GM12878 (cell line): ENCODE measurements at regions not wholly inside any gene's neighbourhood (a gene's known extent, or its start where the extent isn't known, plus 50 kb on each side); places are given as distances from the start of the nearest gene placed in this dataset.

ENCODE experiments used
- ATAC-seq: fragments of 200-7000 bp; cut with Tn5 transposase; 3 replicates; pipeline ENCODE4 v1.9.1; 2020; ENCODE audit warnings: mild to moderate bottlenecking, moderate library complexity
- BruUV-seq: library from RNA; stranded (reverse); fragments of 400-500 nt; replicated peaks from 2 replicates; lab custom pipeline; 2021; lab: Mats Ljungman, UMichigan
- CTCF ChIA-PET: fragments of 300-600 bp; sonication (Branson Sonifier 250); formaldehyde crosslinking; extraction: SDS; loops from one replicate; lab custom pipeline; 2021; ENCODE audit warnings: inconsistent platforms; lab: Yijun Ruan, JAX
- POLR2A ChIA-PET: fragments of 350-600 bp; formaldehyde crosslinking; extraction: SDS; loops from one replicate; lab custom pipeline; 2021; ENCODE audit warnings: inconsistent platforms; lab: Charles Lee
- RAD21 ChIA-PET: fragments of 300-600 bp; sonication (Branson Sonifier 250); formaldehyde crosslinking; loops from one replicate; lab custom pipeline; 2023; ENCODE audit warnings: antibody characterized with exemption; ENCODE audit not compliant: unreplicated experiment; lab: Charles Lee
- SMC1A ChIA-PET: fragments of 300-600 bp; sonication (Branson Sonifier 250); formaldehyde crosslinking; loops from one replicate; lab custom pipeline; 2023; ENCODE audit not compliant: unreplicated experiment, uncharacterized antibody; lab: Charles Lee
- DNase-seq: peaks from one replicate; pipeline ENCODE4 v3.0.0-alpha.2; 2011; ENCODE audit warnings: low read depth, low spot score
- FAIRE-seq: peaks from 3 replicates; lab custom pipeline; 2011; peaks lifted over from hg19 to GRCh38; lab: Jason Lieb, UNC
- H2AFZ ChIP-seq: 2 replicates; pipeline ENCODE4 v1.6.0; 2011; ENCODE audit warnings: low read depth, low read length, control low read depth; ENCODE audit not compliant: control insufficient read depth
- H3K27ac ChIP-seq: 2 replicates; pipeline ENCODE4 v1.5.1; 2011; ENCODE audit warnings: control low read depth; ENCODE audit not compliant: control insufficient read depth, insufficient read depth
- H3K27me3 ChIP-seq, 2 experiments: replicated peaks in 1 of 2; 2 replicates each; pipeline versions ENCODE4 v1.6.0 to v1.6.1; 2011; ENCODE audit warnings: low read length in 1 of 2; ENCODE audit not compliant: control insufficient read depth in 2 of 2, insufficient read depth in 2 of 2
- H3K36me3 ChIP-seq, 2 experiments: 2 replicates each; pipeline ENCODE4 v1.5.1; 2011; ENCODE audit warnings: low read length in 1 of 2; ENCODE audit not compliant: control insufficient read depth in 2 of 2, insufficient read depth in 2 of 2
- H3K4me1 ChIP-seq: 2 replicates; pipeline ENCODE4 v1.6.1; 2011; ENCODE audit warnings: mild to moderate bottlenecking, low read length, moderate library complexity, mixed read lengths; ENCODE audit not compliant: control insufficient read depth, insufficient read depth
- H3K4me2 ChIP-seq: 2 replicates; pipeline ENCODE4 v1.6.0; 2011; ENCODE audit warnings: control low read depth; ENCODE audit not compliant: control insufficient read depth, insufficient read depth
- H3K4me3 ChIP-seq: fragments of 200-600 bp; sonication (generic); 2 replicates; pipeline ENCODE4 v1.5.1; 2016
- H3K79me2 ChIP-seq: 2 replicates; pipeline ENCODE4 v1.6.0; 2011; ENCODE audit warnings: low read length; ENCODE audit not compliant: control insufficient read depth, insufficient read depth
- H3K9ac ChIP-seq: 2 replicates; pipeline ENCODE4 v1.8.0; 2011; ENCODE audit warnings: low read length, control low read depth, mixed read lengths; ENCODE audit not compliant: control insufficient read depth, insufficient read depth
- H3K9me3 ChIP-seq: replicated peaks from 3 replicates; pipeline ENCODE4 v1.5.1; 2011; ENCODE audit warnings: mild to moderate bottlenecking, low read length; ENCODE audit not compliant: control insufficient read depth, insufficient read depth
- H4K20me1 ChIP-seq: 2 replicates; pipeline ENCODE4 v1.6.0; 2011; ENCODE audit not compliant: control insufficient read depth, insufficient read depth
- ASH2L ChIP-seq: fragments of 300-600, 200-600 bp; sonication (generic); IDR thresholded peaks from 2 replicates; pipeline ENCODE4 v1.6.1; 2017; ENCODE audit warnings: low read depth, mild to moderate bottlenecking, borderline replicate concordance
- BCL11A ChIP-seq: IDR thresholded peaks from 2 replicates; pipeline ENCODE4 v1.6.1; 2011; ENCODE audit warnings: low read depth, low read length
- BHLHE40 ChIP-seq, 2 experiments: fragments of 450-650 bp in 1 of 2; IDR thresholded peaks; 2 replicates each; pipeline ENCODE4 v1.6.1; 2011 to 2017; ENCODE audit warnings: low read depth in 2 of 2, borderline replicate concordance in 1 of 2, improper control_type of control experiment in 1 of 2, low read length in 1 of 2, mild to moderate bottlenecking in 1 of 2
- CBX3 ChIP-seq: fragments of 200-600 bp; sonication (generic); IDR thresholded peaks from 2 replicates; pipeline ENCODE4 v1.6.1; 2016; ENCODE audit warnings: low read depth, borderline replicate concordance
- FOS ChIP-seq: IDR thresholded peaks from 3 replicates; pipeline ENCODE4 v1.6.1; 2011; ENCODE audit warnings: borderline replicate concordance; ENCODE audit not compliant: insufficient read length; ENCODE audit errors: extremely low read depth
- FOXM1 ChIP-seq: IDR thresholded peaks from 2 replicates; pipeline ENCODE4 v1.6.1; 2012; ENCODE audit warnings: low read depth, mild to moderate bottlenecking, inconsistent platforms, low read length, moderate library complexity
- KLF5 ChIP-seq: fragments of 450-650 bp; IDR thresholded peaks from 2 replicates; pipeline ENCODE4 v1.6.1; 2014; ENCODE audit warnings: mild to moderate bottlenecking; ENCODE audit not compliant: partially characterized antibody
- MEF2A ChIP-seq: IDR thresholded peaks from 2 replicates; pipeline ENCODE4 v1.6.1; 2011; ENCODE audit warnings: low read depth, mild to moderate bottlenecking, low read length, moderate library complexity; ENCODE audit not compliant: insufficient read depth
- NFXL1 ChIP-seq: fragments of 450-650 bp; IDR thresholded peaks from 2 replicates; pipeline ENCODE4 v1.6.1; 2017; ENCODE audit warnings: antibody characterized with exemption, mild to moderate bottlenecking, borderline replicate concordance
- NFYA ChIP-seq: IDR thresholded peaks from 2 replicates; pipeline ENCODE4 v1.6.1; 2011; ENCODE audit warnings: low read depth, mild to moderate bottlenecking, low read length, improper control_type of control experiment, borderline replicate concordance
- SIN3A ChIP-seq: IDR thresholded peaks from 2 replicates; pipeline ENCODE4 v1.6.1; 2012; ENCODE audit warnings: low read depth, low read length, improper control_type of control experiment
- SIX5 ChIP-seq: IDR thresholded peaks from 2 replicates; pipeline ENCODE4 v1.6.1; 2011; ENCODE audit warnings: mild to moderate bottlenecking, low read depth, low read length, moderate library complexity; ENCODE audit not compliant: severe bottlenecking
- SMC3 ChIP-seq: IDR thresholded peaks from 2 replicates; pipeline ENCODE4 v1.6.1; 2011; ENCODE audit warnings: low read length, improper control_type of control experiment, borderline replicate concordance
- STAT3 ChIP-seq: IDR thresholded peaks from 2 replicates; pipeline ENCODE4 v1.6.1; 2011; ENCODE audit warnings: low read depth, low read length, improper control_type of control experiment
- SUPT20H ChIP-seq: IDR thresholded peaks from 2 replicates; pipeline ENCODE4 v1.6.1; 2011; ENCODE audit warnings: low read depth, mild to moderate bottlenecking, low read length, moderate library complexity, borderline replicate concordance; ENCODE audit not compliant: control insufficient read depth
- ZNF217 ChIP-seq: fragments of 450-650 bp; IDR thresholded peaks from 2 replicates; pipeline ENCODE4 v1.6.1; 2017; ENCODE audit warnings: antibody characterized with exemption, mild to moderate bottlenecking
- ZNF384 ChIP-seq: IDR thresholded peaks from 2 replicates; pipeline ENCODE4 v1.6.1; 2012; ENCODE audit warnings: low read depth, mild to moderate bottlenecking, low read length, improper control_type of control experiment, borderline replicate concordance
- WGBS: methylation state at CpG from one replicate; pipeline ENCODE4 v1.1.6; 2016; ENCODE audit warnings: low lambda C conversion rate; ENCODE audit not compliant: insufficient replicate concordance, insufficient coverage; ENCODE audit errors: missing lambda C conversion rate; 5-methylcytosine and 5-hydroxymethylcytosine counted together
- in situ Hi-C: fragments of 300-500 bp; cut with MboI; formaldehyde crosslinking; loops from 9 replicates; pipeline ENCODE4 v1.14.3; 2018; ENCODE audit warnings: mixed read lengths
- intact Hi-C: fragments of 100-400 bp; cut with micrococcal nuclease; formaldehyde crosslinking; loops from one replicate; pipeline ENCODE4 v1.14.2; 2022; ENCODE audit not compliant: unreplicated experiment
- TF ChIP-seq, protein P1 (sequence below): IDR thresholded peaks from 2 replicates; pipeline ENCODE4 v1.6.1; 2011; ENCODE audit warnings: borderline replicate concordance, low read depth, mild to moderate bottlenecking, moderate library complexity, mixed read lengths, low read length; ENCODE audit not compliant: insufficient read depth; ENCODE audit errors: extremely low read length
- TF ChIP-seq, protein P2 (sequence below): IDR thresholded peaks from 2 replicates; pipeline ENCODE4 v1.6.1; 2011; ENCODE audit warnings: borderline replicate concordance, low read depth, mild to moderate bottlenecking, moderate library complexity, low read length; ENCODE audit not compliant: insufficient read depth, poor library complexity, severe bottlenecking
- TF ChIP-seq, protein P3 (sequence below): IDR thresholded peaks from 2 replicates; pipeline ENCODE4 v1.6.1; 2011; ENCODE audit warnings: low read depth, mild to moderate bottlenecking, low read length, moderate library complexity, borderline replicate concordance; ENCODE audit errors: extremely low read depth

DNA sequence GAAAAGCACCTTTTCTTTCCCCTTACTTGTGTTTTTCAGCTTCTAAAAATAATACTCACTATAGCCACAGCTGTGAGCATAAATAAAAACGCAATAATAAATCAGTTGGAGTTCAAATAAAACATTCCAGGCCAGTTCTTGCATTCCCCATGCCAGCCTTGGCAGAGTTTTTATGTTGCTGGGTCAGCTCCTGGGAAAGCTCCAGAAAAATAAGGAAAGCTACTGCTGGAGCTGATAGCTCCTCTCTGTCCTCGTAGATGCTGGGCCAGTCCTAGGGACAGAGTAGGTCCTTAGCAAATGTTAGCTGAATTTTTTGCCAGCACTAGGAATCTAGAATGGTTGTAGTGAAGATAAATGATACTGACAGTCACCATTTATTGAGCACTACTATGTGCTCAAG is 389.0 kb upstream of the SYNCRIP start:
- Histone ChIP-seq H3K4me2 (no peak overlapping the region), H4K20me1 (no peaks in the 10 kb centered on the region), H3K79me2 (no peaks in the 10 kb centered on the region), H3K4me3 (no peak overlapping the region), H3K36me3 (no peaks in the 10 kb centered on the region), H3K4me1 (no peaks in the 10 kb centered on the region), H3K27ac (no peak overlapping the region), H3K9me3 (no peaks in the 10 kb centered on the region), H3K9ac (no peak overlapping the region), H2AFZ (no peak overlapping the region), H3K27me3 (no peaks in the 10 kb centered on the region)
- SMC1A ChIA-PET = interaction anchor here (0.8 to 1.0 kb wide), 2 partner anchors 11 to 55 kb away, joined by 3 read pairs; no protein-coding TSS in a partner anchor
- 4% methylated on average over 2 of the region's 2 CpGs for WGBS
- POLR2A ChIA-PET = no interaction called here
- ATAC-seq (no peak), FAIRE-seq (no peak), DNase-seq (no peak)
- CTCF ChIA-PET = no interaction called here
- intact Hi-C loops = no loop called here
- TF ChIP-seq FOS (no peak), BHLHE40 (IDR thresholded peaks at IDR 0.05; ENCODE audit: borderline replicate concordance in 1 of 2, low read depth in 2 of 2, low read length in 1 of 2) (no peak), SUPT20H (no peak), ASH2L (no peak), NFYA (no peak), CBX3 (no peak), ZNF217 (no peak), STAT3 (no peak), SIN3A (no peak), KLF5 (no peak), BCL11A (no peak), SIX5 (no peak), NFXL1 (no peak), SMC3 (no peak), ZNF384 (no peak), MEF2A (no peak), FOXM1 (no peak)
- TF ChIP-seq, protein P1, sequence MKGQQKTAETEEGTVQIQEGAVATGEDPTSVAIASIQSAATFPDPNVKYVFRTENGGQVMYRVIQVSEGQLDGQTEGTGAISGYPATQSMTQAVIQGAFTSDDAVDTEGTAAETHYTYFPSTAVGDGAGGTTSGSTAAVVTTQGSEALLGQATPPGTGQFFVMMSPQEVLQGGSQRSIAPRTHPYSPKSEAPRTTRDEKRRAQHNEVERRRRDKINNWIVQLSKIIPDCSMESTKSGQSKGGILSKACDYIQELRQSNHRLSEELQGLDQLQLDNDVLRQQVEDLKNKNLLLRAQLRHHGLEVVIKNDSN = no peak
- TF ChIP-seq, protein P2, sequence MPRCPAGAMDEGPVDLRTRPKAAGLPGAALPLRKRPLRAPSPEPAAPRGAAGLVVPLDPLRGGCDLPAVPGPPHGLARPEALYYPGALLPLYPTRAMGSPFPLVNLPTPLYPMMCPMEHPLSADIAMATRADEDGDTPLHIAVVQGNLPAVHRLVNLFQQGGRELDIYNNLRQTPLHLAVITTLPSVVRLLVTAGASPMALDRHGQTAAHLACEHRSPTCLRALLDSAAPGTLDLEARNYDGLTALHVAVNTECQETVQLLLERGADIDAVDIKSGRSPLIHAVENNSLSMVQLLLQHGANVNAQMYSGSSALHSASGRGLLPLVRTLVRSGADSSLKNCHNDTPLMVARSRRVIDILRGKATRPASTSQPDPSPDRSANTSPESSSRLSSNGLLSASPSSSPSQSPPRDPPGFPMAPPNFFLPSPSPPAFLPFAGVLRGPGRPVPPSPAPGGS = no peak
- TF ChIP-seq, protein P3, sequence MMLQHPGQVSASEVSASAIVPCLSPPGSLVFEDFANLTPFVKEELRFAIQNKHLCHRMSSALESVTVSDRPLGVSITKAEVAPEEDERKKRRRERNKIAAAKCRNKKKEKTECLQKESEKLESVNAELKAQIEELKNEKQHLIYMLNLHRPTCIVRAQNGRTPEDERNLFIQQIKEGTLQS = no peak
- RAD21 ChIA-PET = interaction anchor here (1.1 kb wide), 1 partner anchor 109 kb away, joined by 3 read pairs; no protein-coding TSS in a partner anchor
- in situ Hi-C loops = no loop called here
- BruUV-seq = no TSS peak
